ENCODE measurements at regions not wholly inside any gene's neighbourhood (a gene's known extent, or its start where the extent isn't known, plus 50 kb on each side); places are given as distances from the start of the nearest gene placed in this dataset.

GRCh38 chr18:42632801-42633200 is 482.7 kb downstream of the RIT2 start:
- no peak overlapping the region for H3K4me3 ChIP-seq (ENCODE audit: control insufficient read depth in 2 of 3, extremely low read depth in 1 of 3, insufficient read depth in 2 of 3, low read depth in 1 of 3, low read length in 3 of 3)
- dilution Hi-C loops (cut with MboI; ENCODE audit: extremely low pct_ligation_motif_present, low sequenced_read_pairs), result no loop called here
- no peaks in the 10 kb centered on the region for H3K4me1 ChIP-seq (ENCODE audit: control insufficient read depth, extremely low read depth, insufficient read depth, low read length)
- no peaks in the 10 kb centered on the region for H3K27me3 ChIP-seq (ENCODE audit: control insufficient read depth, extremely low read depth, insufficient read depth, low read length)
- no peaks in the 10 kb centered on the region for H3K9me3 ChIP-seq (ENCODE audit: control insufficient read depth, low read depth, low read length)
- DNase-seq (ENCODE audit: low read depth, low spot score), result no peak
- no peaks in the 10 kb centered on the region for H4K20me1 ChIP-seq (ENCODE audit: control insufficient read depth, extremely low read depth, insufficient read depth, low read length)
- TF ChIP-seq EZH2 (IDR thresholded peaks at IDR 0.05; ENCODE audit: low read length) (no peak), CTCF (optimal IDR thresholded peaks at IDR 0.05 in 1 of 3, IDR thresholded peaks at IDR 0.05 in 1 of 3, conservative IDR thresholded peaks at IDR 0.05 in 1 of 3; ENCODE audit: extremely low read depth in 1 of 3, insufficient read depth in 2 of 3, low read length in 3 of 3) (no peak)
- no peaks in the 10 kb centered on the region for H3K9me1 ChIP-seq (ENCODE audit: control insufficient read depth, extremely low read depth, insufficient read depth, low read length)
- H3K36me3 ChIP-seq (ENCODE audit: control insufficient read depth in 2 of 2, extremely low read depth in 1 of 2, insufficient read depth in 2 of 2, low read length in 2 of 2), result no peaks in the 10 kb centered on the region
- FAIRE-seq, result no peak
- H3K4me2 ChIP-seq (ENCODE audit: control insufficient read depth, extremely low read depth, insufficient read depth, low read depth, low read length), result no peak overlapping the region
- H3K9ac ChIP-seq (ENCODE audit: control insufficient read depth, extremely low read depth, insufficient read depth, low read length), result no peak overlapping the region
- H2AFZ ChIP-seq (ENCODE audit: control insufficient read depth, low read length), result no peak overlapping the region
- H3K27ac ChIP-seq (ENCODE audit: control insufficient read depth, insufficient read depth, low read length), result no peak overlapping the region
- H3K79me2 ChIP-seq (ENCODE audit: control insufficient read depth, insufficient read depth, low read length), result no peaks in the 10 kb centered on the region

- no peak for DNase-seq (ENCODE audit: low read depth, low spot score)
- Histone ChIP-seq H3K4me2 (ENCODE audit: control insufficient read depth, extremely low read depth, insufficient read depth, low read depth, low read length) (no peak overlapping the region), H3K9me1 (ENCODE audit: control insufficient read depth, extremely low read depth, insufficient read depth, low read length) (no peaks in the 10 kb centered on the region), H3K36me3 (ENCODE audit: control insufficient read depth in 2 of 2, extremely low read depth in 1 of 2, insufficient read depth in 2 of 2, low read length in 2 of 2) (no peaks in the 10 kb centered on the region), H3K4me1 (ENCODE audit: control insufficient read depth, extremely low read depth, insufficient read depth, low read length) (no peaks in the 10 kb centered on the region), H3K27me3 (ENCODE audit: control insufficient read depth, extremely low read depth, insufficient read depth, low read length) (no peaks in the 10 kb centered on the region), H3K4me3 (ENCODE audit: control insufficient read depth in 2 of 3, extremely low read depth in 1 of 3, insufficient read depth in 2 of 3, low read depth in 1 of 3, low read length in 3 of 3) (no peak overlapping the region), H3K9ac (ENCODE audit: control insufficient read depth, extremely low read depth, insufficient read depth, low read length) (no peak overlapping the region), H3K9me3 (ENCODE audit: control insufficient read depth, low read depth, low read length) (no peaks in the 10 kb centered on the region), H2AFZ (ENCODE audit: control insufficient read depth, low read length) (no peak overlapping the region), H3K79me2 (ENCODE audit: control insufficient read depth, insufficient read depth, low read length) (no peaks in the 10 kb centered on the region), H3K27ac (ENCODE audit: control insufficient read depth, insufficient read depth, low read length) (no peak overlapping the region), H4K20me1 (ENCODE audit: control insufficient read depth, extremely low read depth, insufficient read depth, low read length) (no peaks in the 10 kb centered on the region)
- dilution Hi-C loops (cut with MboI; ENCODE audit: extremely low pct_ligation_motif_present, low sequenced_read_pairs), result no loop called here
- FAIRE-seq, result no peak
- no peak for TF ChIP-seq CTCF (optimal IDR thresholded peaks at IDR 0.05 in 1 of 3, IDR thresholded peaks at IDR 0.05 in 1 of 3, conservative IDR thresholded peaks at IDR 0.05 in 1 of 3; ENCODE audit: extremely low read depth in 1 of 3, insufficient read depth in 2 of 3, low read length in 3 of 3)
- no peak for TF ChIP-seq EZH2 (IDR thresholded peaks at IDR 0.05; ENCODE audit: low read length)
These were observed 480.0 kb downstream of the RIT2 start for GRCh38 chr18:42635378-42636048.
